GM19455 (cell line): ENCODE measurements at regions not wholly inside any gene's neighbourhood (a gene's known extent, or its start where the extent isn't known, plus 50 kb on each side); places are given as distances from the start of the nearest gene placed in this dataset.

Experiments
- ATAC-seq: cut with Tn5 transposase; IDR thresholded peaks from one replicate; pipeline ENCODE4 v1.9.1; 2021; ENCODE audit not compliant: unreplicated experiment

DNA sequence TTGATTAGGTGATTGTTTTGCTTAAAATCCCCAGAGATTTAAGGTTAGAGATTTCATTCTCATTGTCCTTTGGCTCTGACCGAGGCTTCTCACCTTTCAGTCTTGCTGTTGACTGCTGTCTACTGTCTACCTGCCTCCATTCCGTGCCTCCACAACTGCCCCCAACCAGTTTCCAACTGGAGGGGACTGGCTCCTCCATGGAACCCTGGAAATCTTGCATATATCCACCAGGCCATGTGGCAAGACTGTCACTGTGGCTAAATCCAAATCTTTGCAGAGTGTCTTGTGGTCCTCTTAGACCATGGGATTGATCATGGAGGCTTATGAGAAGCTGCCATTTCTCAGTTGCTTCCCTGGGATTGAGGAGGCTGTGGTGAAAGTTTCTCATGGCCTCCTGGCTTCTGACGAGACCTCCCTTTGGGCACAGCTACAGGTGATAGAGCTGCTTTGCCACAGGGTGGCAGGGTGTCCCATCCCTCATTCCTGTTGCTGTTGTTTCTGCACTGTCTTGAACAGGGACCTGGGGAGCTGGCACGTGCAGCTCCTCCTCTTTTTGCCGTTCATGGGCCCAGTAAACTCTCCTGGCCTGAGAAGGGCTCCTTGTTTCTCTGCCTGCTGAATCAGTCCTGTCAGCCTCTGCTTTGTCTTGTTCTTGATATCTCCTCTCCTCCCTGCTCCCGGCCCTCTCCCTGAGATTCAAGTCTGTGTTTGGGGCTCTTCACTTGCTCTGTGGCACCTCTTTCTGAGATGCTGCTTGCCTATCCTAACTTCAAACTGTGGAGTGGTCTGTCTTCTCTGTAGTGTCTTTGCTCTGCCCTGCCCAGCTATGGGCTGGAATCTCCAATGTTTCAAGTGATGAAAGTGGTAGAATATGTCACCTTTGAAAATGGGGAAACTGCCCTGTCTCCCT lies 63.6 kb upstream of the IGFBP3 start:
- ATAC-seq, result no peak

- ATAC-seq, result no peak
These were observed 62.7 kb upstream of the IGFBP3 start for GRCh38 chr7:45983720-45984255.

- no peak for ATAC-seq
These were observed 62.0 kb upstream of the IGFBP3 start for GRCh38 chr7:45982907-45983719.

DNA sequence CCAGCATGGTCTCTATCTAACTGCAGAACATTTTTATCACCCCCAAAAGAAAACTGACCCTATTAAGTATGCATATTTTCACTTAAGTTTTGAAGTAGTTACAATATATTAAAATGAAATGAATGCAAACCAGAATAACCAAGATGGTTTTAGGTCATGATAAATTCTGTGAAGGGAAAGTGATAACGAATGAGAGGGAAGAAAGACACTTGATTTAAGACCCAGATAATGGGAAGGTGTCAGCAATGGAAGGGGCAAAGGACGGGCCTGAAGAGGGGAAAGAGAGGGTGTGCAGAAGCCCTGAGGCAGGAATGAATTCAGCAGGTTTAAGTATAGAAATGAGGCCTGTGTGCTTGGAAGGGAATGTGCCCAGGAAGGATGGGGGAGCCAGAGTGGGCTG lies 61.1 kb upstream of the IGFBP3 start:
- ATAC-seq, result no peak

DNA sequence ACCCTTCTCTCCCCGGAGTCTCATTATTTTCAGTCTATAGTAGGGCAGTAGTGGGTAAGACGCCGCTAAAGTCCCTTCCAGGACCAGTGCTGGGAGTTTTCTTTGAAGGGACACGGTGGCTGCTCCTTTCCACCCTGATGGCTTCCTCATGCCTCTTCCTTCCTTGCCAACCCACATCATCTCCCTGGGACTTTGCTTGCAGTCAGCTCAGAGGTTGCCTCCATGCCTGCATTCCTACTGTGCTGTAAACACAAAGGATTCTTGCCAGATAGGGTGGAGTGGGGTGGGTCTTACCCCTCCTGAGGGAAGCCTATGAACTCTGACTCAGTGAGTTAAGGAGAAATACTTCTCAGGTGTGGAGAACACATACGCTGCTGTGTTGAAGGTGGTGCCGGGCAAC lies 59.9 kb upstream of the IGFBP3 start:
- no peak for ATAC-seq

GRCh38 chr7:45980181-45980905 lies 59.3 kb upstream of the IGFBP3 start:
- no peak for ATAC-seq

- no peak for ATAC-seq
These were observed 58.5 kb upstream of the IGFBP3 start for GRCh38 chr7:45979275-45980180.

- ATAC-seq, result no peak
These were observed 57.7 kb upstream of the IGFBP3 start for GRCh38 chr7:45978731-45979211.

DNA sequence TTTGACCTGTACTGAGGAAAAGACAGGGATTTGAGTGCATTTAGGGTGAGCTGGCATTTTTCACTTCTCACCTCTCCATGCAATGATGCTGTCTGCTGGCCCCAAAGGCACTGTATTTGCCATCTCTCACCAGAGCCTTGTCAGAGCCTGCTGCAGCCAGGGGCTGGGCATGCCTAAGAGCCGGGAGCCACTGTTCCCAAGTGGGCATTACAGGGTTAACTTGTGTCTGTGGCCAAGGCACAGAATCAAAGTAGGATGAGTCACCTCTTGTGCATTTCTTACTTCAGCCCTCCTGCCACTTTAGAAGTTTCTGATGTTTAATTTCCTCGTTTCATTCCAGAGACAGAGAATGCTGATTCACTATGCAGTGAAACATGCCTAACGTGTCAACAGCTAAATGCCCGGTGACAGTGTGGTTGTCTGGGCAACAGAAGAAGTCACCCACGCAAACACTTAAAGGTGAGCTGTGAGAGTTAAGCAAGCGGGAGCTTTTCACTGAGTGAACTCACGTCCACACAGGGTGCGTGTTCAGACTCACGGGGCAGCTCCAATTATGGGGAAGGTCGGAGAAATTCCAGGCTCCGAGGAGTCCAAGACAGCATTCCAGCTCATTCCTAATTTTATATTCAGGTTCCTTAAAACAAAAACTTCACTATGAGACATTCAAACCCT lies 57.1 kb upstream of the IGFBP3 start:
- no peak for ATAC-seq

GRCh38 chr7:45977256-45977780 lies 56.2 kb upstream of the IGFBP3 start:
- ATAC-seq, result no peak

- no peak for ATAC-seq
These were observed 55.4 kb upstream of the IGFBP3 start for GRCh38 chr7:45976485-45976856.

- no peak for ATAC-seq
These were observed 54.9 kb upstream of the IGFBP3 start for GRCh38 chr7:45975847-45976484.

- no peak for ATAC-seq
These were observed 54.3 kb upstream of the IGFBP3 start for GRCh38 chr7:45975367-45975766.

DNA sequence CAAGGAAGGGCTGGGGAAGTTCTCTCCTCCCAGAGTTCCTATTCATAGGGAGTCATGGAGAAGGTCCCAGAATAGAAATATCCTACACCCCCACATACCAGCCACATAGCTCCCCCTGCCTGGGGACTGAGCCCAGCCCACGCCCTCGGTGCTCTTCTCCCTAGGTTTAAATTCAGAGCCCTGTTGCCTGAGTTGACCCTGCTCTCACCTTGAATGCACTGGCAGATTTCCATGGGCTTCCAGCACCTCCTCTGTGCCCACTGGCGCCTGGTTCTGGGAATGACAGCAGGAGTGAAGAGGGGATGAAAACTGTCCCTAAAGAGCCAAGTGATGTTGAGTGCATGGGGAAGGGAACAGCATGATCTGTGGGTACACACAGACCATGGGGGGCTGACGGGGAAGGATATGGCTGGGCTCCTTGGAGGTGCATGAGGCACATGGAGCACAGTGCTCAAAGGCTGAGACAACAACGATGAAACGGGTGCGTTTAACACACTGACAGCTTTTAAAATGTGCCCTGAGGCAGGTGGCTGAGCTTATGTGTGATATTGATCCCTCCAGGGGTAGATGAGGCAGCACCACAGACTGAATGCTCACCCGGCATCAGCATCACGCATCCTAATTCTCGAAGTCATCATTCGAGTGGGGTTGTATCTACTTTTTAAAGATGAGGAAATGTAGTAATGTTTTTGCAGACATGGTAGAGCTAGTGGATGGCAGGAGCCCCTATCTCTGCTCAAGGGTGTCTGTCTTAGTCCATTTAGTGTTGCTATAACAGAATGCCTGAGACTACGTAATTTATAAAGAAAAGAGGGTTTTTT lies 53.7 kb upstream of the IGFBP3 start:
- no peak for ATAC-seq

- ATAC-seq, result no peak
These were observed 52.9 kb upstream of the IGFBP3 start for GRCh38 chr7:45973725-45974532.

- no peak for ATAC-seq
These were observed 51.7 kb upstream of the IGFBP3 start for GRCh38 chr7:45972629-45973312.
